ENCODE measurements at regions not wholly inside any gene's neighbourhood (a gene's known extent, or its start where the extent isn't known, plus 50 kb on each side); places are given as distances from the start of the nearest gene placed in this dataset.

GRCh38 chr7:15005672-15006071 lies 103.1 kb upstream of the DGKB start:
- no peak overlapping the region for H3K4me3 Mint-ChIP-seq
- H3K79me2 ChIP-seq (ENCODE audit: control insufficient read depth, insufficient read depth, low read length) = no peaks in the 10 kb centered on the region

GRCh38 chr7:15000157-15000556 lies 97.6 kb upstream of the DGKB start:
- Mint-ChIP-seq H3K4me1 (no peaks in the 10 kb centered on the region), H3K9me3 (ENCODE audit: insufficient read depth) (no peaks in the 10 kb centered on the region), H3K4me3 (no peak overlapping the region), H3K27ac (no peak overlapping the region), H3K27me3 (no peaks in the 10 kb centered on the region)
- H3K4me2 ChIP-seq (replicated peaks; ENCODE audit: low read depth, low read length, poor library complexity, severe bottlenecking) = no peak overlapping the region
- H3K27ac ChIP-seq (ENCODE audit: low read length in 2 of 2) = no peak overlapping the region
- H3K4me3 ChIP-seq (ENCODE audit: control extremely low read depth in 1 of 5, extremely low read depth in 1 of 5, insufficient read depth in 1 of 5, low read depth in 2 of 5, low read length in 4 of 5) = no peak overlapping the region
- intact Hi-C loops (cut with micrococcal nuclease) = no loop called here
- H3K36me3 ChIP-seq (replicated peaks in 1 of 2; ENCODE audit: control extremely low read depth in 1 of 2, control insufficient read depth in 1 of 2, extremely low read depth in 1 of 2, insufficient read depth in 2 of 2, low read length in 1 of 2) = no peaks in the 10 kb centered on the region
- TF ChIP-seq CTCF (IDR thresholded peaks at IDR 0.05) (no peak), EZH2 (IDR thresholded peaks at IDR 0.05; ENCODE audit: borderline replicate concordance, insufficient read depth, low read depth, low read length, poor library complexity, severe bottlenecking) (no peak)
- no peaks in the 10 kb centered on the region for H4K20me1 ChIP-seq (ENCODE audit: control insufficient read depth, insufficient read depth, low read length, poor library complexity, severe bottlenecking)
- WGBS (ENCODE audit: insufficient coverage) = no CpG with 5 or more reads among the region's 1 CpG
- POLR2A ChIA-PET = no interaction called here
- H3K4me1 ChIP-seq (ENCODE audit: control insufficient read depth in 2 of 2, insufficient read depth in 2 of 2, low read length in 2 of 2) = no peaks in the 10 kb centered on the region
- CTCF ChIA-PET = no interaction called here
- H3K9me3 ChIP-seq (ENCODE audit: control extremely low read depth in 1 of 3, control insufficient read depth in 2 of 3, insufficient read depth in 1 of 3, low read length in 2 of 3) = peaks cover 0 to 3% (median 0%) of the 10 kb centered on the region in 3 donors
- no peaks in the 10 kb centered on the region for H3K27me3 ChIP-seq (replicated peaks in 1 of 4; ENCODE audit: control extremely low read depth in 1 of 4, control insufficient read depth in 3 of 4, insufficient read depth in 4 of 4, low read length in 3 of 4)
- H2AFZ ChIP-seq (ENCODE audit: insufficient read depth, low read depth, low read length, poor library complexity, severe bottlenecking) = no peak overlapping the region
- no peaks in the 10 kb centered on the region for H3K79me2 ChIP-seq (ENCODE audit: control insufficient read depth, insufficient read depth, low read length)
- DNase-seq = no peak
- H3K9ac ChIP-seq (ENCODE audit: low read length) = no peak overlapping the region
- no peak for ATAC-seq (ENCODE audit: low read depth)

More at GRCh38 chr7:15005672-15006071, 103.1 kb upstream of the DGKB start:
- H3K9me3 Mint-ChIP-seq (ENCODE audit: insufficient read depth) = no peaks in the 10 kb centered on the region
- ChIA-PET POLR2A (no interaction called here), CTCF (no interaction called here)
- WGBS (ENCODE audit: insufficient coverage) = 100% methylated on average over 3 of the region's 5 CpGs
- no peaks in the 10 kb centered on the region for H3K9me3 ChIP-seq (ENCODE audit: control extremely low read depth in 1 of 3, control insufficient read depth in 2 of 3, insufficient read depth in 1 of 3, low read length in 2 of 3)
- intact Hi-C loops (cut with micrococcal nuclease) = no loop called here
- H3K4me2 ChIP-seq (replicated peaks; ENCODE audit: low read depth, low read length, poor library complexity, severe bottlenecking) = no peak overlapping the region
- no peaks in the 10 kb centered on the region for H3K27me3 ChIP-seq (replicated peaks in 1 of 4; ENCODE audit: control extremely low read depth in 1 of 4, control insufficient read depth in 3 of 4, insufficient read depth in 4 of 4, low read length in 3 of 4)
- ATAC-seq (ENCODE audit: low read depth) = no peak
- H3K27me3 Mint-ChIP-seq = no peaks in the 10 kb centered on the region
- H3K9ac ChIP-seq (ENCODE audit: low read length) = no peak overlapping the region
- H4K20me1 ChIP-seq (ENCODE audit: control insufficient read depth, insufficient read depth, low read length, poor library complexity, severe bottlenecking) = no peaks in the 10 kb centered on the region
- H3K4me1 Mint-ChIP-seq = no peaks in the 10 kb centered on the region
- H3K27ac Mint-ChIP-seq = no peak overlapping the region
- no peak overlapping the region for H3K27ac ChIP-seq (ENCODE audit: low read length in 2 of 2)
- H3K4me3 ChIP-seq (ENCODE audit: control extremely low read depth in 1 of 5, extremely low read depth in 1 of 5, insufficient read depth in 1 of 5, low read depth in 2 of 5, low read length in 4 of 5) = no peak overlapping the region
- no peak overlapping the region for H2AFZ ChIP-seq (ENCODE audit: insufficient read depth, low read depth, low read length, poor library complexity, severe bottlenecking)
- no peak for TF ChIP-seq EZH2 (IDR thresholded peaks at IDR 0.05; ENCODE audit: borderline replicate concordance, insufficient read depth, low read depth, low read length, poor library complexity, severe bottlenecking)
- no peak for TF ChIP-seq CTCF (IDR thresholded peaks at IDR 0.05)
- H3K4me1 ChIP-seq (ENCODE audit: control insufficient read depth in 2 of 2, insufficient read depth in 2 of 2, low read length in 2 of 2) = no peaks in the 10 kb centered on the region
- no peaks in the 10 kb centered on the region for H3K36me3 ChIP-seq (replicated peaks in 1 of 2; ENCODE audit: control extremely low read depth in 1 of 2, control insufficient read depth in 1 of 2, extremely low read depth in 1 of 2, insufficient read depth in 2 of 2, low read length in 1 of 2)
- no peak for DNase-seq

Data from B cell (primary cell).